ENCODE measurements at regions not wholly inside any gene's neighbourhood (a gene's known extent, or its start where the extent isn't known, plus 50 kb on each side); places are given as distances from the start of the nearest gene placed in this dataset.

DNA sequence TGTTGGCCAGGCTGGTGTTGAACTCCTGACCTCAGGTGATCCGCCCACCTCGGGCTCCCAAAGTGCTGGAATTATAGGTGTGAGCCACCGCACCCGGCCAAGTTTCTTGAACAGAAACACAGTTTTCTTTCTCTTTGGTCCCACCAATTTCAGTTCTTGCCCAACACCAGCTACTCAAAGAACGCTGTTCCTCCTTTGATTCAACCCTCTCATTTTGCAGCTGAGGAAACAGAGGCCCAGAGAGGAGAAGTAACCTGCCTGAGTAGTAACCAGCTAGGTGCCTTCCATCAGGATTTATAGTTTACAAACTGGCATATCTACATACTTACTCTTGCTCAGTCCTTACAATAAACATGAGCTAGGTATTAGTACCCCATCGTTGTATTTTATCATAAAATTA lies 119.9 kb downstream of the SYF2 start:
- Histone ChIP-seq H3K4me3 (ENCODE audit: low read depth, low read length) (no peak overlapping the region), H3K9ac (ENCODE audit: low read depth, low read length) (no peak overlapping the region)

DNA sequence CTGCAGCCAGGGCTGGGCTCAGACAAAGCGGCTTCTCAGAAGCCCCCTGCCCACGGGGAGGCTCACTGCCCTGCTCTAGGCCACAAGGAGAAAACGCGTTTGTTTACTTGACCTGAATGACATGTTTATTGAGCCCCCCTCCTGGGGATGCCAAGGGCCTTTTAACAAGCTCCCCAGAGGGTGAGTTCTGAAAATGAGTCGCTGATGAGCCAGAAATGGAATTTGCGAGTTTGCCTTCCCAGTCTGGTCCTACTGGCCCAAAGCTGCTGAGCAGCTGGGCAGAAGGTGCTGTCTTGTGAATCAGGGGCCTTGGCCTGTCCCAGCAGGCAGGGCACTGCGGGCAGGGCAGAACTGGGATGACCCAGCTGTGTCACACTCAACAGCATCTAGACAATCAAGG lies 120.6 kb downstream of the SYF2 start:
- no peaks in the 10 kb centered on the region for H3K27me3 ChIP-seq (ENCODE audit: control insufficient read depth, insufficient read depth, low read length)

More for the DNA sequence above, 119.9 kb downstream of the SYF2 start:
- Histone ChIP-seq H3K36me3 (ENCODE audit: control insufficient read depth, insufficient read depth, low read length) (no peaks in the 10 kb centered on the region), H3K27me3 (ENCODE audit: control insufficient read depth, insufficient read depth, low read length) (no peaks in the 10 kb centered on the region), H3K9me3 (ENCODE audit: control insufficient read depth, insufficient read depth, low read length) (no peaks in the 10 kb centered on the region), H3K4me1 (ENCODE audit: control insufficient read depth, insufficient read depth, low read length) (no peaks in the 10 kb centered on the region)

DNA sequence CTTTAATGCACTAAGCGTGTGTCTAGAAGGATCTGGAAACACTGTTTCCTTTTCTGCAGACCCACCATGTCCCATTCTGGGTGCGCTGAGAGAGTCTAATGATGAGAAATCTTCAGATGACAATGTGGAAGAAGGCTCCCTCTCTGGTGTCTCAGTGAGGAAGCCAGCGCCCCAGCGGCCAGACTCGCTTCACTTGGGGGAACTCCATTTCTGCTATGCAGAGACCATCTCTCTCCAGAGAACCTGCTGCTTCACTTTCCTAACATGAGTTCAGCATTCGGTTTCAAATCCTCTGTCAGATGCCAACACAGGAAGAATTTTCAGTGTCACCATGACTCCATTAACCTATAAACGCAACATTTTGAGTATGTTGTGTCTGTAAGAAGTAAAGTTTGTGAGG lies 121.8 kb downstream of the SYF2 start:
- Histone ChIP-seq H3K36me3 (ENCODE audit: control insufficient read depth, insufficient read depth, low read length) (no peaks in the 10 kb centered on the region), H3K27me3 (ENCODE audit: control insufficient read depth, insufficient read depth, low read length) (no peaks in the 10 kb centered on the region), H3K9ac (ENCODE audit: low read depth, low read length) (no peak overlapping the region), H3K9me3 (ENCODE audit: control insufficient read depth, insufficient read depth, low read length) (no peaks in the 10 kb centered on the region), H3K4me1 (ENCODE audit: control insufficient read depth, insufficient read depth, low read length) (no peaks in the 10 kb centered on the region), H3K4me3 (ENCODE audit: low read depth, low read length) (no peak overlapping the region)

More for the DNA sequence above, 120.6 kb downstream of the SYF2 start:
- no peaks in the 10 kb centered on the region for H3K9me3 ChIP-seq (ENCODE audit: control insufficient read depth, insufficient read depth, low read length)
- H3K36me3 ChIP-seq (ENCODE audit: control insufficient read depth, insufficient read depth, low read length): no peaks in the 10 kb centered on the region
- H3K4me1 ChIP-seq (ENCODE audit: control insufficient read depth, insufficient read depth, low read length): no peaks in the 10 kb centered on the region
- no peak overlapping the region for H3K9ac ChIP-seq (ENCODE audit: low read depth, low read length)
- no peak overlapping the region for H3K4me3 ChIP-seq (ENCODE audit: low read depth, low read length)

DNA sequence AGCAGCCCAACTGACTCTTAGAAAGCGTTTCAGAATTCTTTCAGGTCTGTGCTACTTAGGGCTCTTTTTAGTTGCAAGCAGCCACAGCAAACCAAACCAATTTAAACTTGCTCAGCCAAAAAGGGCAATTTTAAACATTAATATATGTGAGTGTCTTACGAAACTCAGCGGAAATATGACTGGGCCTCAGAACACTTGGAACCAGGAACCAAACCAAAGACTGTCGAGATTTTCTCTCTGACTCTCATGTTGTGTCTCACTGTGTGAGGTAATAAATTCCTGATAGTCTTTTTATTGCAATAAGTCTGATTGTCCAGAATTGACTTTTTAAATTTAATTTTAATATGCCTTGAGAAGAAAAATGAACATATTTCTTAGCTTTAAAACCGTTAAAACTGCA lies 122.3 kb downstream of the SYF2 start:
- H3K4me3 ChIP-seq (ENCODE audit: low read depth, low read length): no peak overlapping the region
- no peaks in the 10 kb centered on the region for H3K36me3 ChIP-seq (ENCODE audit: control insufficient read depth, insufficient read depth, low read length)
- H3K27me3 ChIP-seq (ENCODE audit: control insufficient read depth, insufficient read depth, low read length): no peaks in the 10 kb centered on the region
- no peaks in the 10 kb centered on the region for H3K9me3 ChIP-seq (ENCODE audit: control insufficient read depth, insufficient read depth, low read length)
- H3K9ac ChIP-seq (ENCODE audit: low read depth, low read length): no peak overlapping the region
- H3K4me1 ChIP-seq (ENCODE audit: control insufficient read depth, insufficient read depth, low read length): no peaks in the 10 kb centered on the region

DNA sequence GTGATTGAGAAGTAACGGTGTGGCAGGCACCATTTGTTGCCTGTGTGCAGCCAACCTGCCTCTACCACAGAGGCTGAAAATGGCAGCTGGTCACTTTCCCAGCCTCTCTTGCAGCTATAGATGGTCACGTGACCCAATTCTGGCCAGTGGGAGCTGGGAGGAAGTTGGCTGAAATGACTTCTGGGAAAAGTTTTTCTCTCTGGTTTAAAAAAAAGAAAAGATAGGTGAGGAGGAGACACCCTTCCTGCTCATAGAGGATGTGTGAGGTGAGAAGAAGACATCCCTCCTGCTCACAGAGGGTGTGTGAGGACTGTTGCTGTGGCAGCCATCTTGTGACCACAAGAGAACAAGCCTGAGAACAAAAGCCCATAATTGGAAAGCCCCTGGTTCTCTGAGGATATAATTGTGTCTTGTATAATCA lies 122.8 kb downstream of the SYF2 start:
- H3K36me3 ChIP-seq (ENCODE audit: control insufficient read depth, insufficient read depth, low read length): no peaks in the 10 kb centered on the region
- no peak overlapping the region for H3K9ac ChIP-seq (ENCODE audit: low read depth, low read length)
- no peaks in the 10 kb centered on the region for H3K9me3 ChIP-seq (ENCODE audit: control insufficient read depth, insufficient read depth, low read length)
- H3K4me1 ChIP-seq (ENCODE audit: control insufficient read depth, insufficient read depth, low read length): no peaks in the 10 kb centered on the region
- H3K4me3 ChIP-seq (ENCODE audit: low read depth, low read length): no peak overlapping the region
- H3K27me3 ChIP-seq (ENCODE audit: control insufficient read depth, insufficient read depth, low read length): no peaks in the 10 kb centered on the region

DNA sequence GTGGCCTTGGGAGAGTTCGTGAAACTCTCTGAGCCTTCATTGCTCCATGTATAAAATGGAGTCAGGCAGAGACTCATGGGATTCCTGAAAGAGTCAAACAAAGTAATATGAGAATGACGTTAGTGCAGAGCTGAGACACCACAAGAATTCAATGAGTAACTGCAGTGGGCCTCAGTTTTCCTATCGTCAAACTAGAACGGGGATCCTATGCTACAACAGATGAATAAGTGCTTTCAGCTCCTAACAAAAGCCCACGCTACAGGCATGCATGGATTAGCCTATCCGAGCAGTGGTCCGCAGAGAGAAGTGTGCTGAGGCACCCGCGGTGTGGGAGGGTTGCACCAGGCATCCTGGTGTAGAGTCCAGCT lies 124.7 kb downstream of the SYF2 start:
- H3K36me3 ChIP-seq (ENCODE audit: control insufficient read depth, insufficient read depth, low read length): no peaks in the 10 kb centered on the region
- no peak overlapping the region for H3K4me3 ChIP-seq (ENCODE audit: low read depth, low read length)
- H3K9ac ChIP-seq (ENCODE audit: low read depth, low read length): no peak overlapping the region
- H3K9me3 ChIP-seq (ENCODE audit: control insufficient read depth, insufficient read depth, low read length): no peaks in the 10 kb centered on the region
- H3K27me3 ChIP-seq (ENCODE audit: control insufficient read depth, insufficient read depth, low read length): no peaks in the 10 kb centered on the region
- no peaks in the 10 kb centered on the region for H3K4me1 ChIP-seq (ENCODE audit: control insufficient read depth, insufficient read depth, low read length)

DNA sequence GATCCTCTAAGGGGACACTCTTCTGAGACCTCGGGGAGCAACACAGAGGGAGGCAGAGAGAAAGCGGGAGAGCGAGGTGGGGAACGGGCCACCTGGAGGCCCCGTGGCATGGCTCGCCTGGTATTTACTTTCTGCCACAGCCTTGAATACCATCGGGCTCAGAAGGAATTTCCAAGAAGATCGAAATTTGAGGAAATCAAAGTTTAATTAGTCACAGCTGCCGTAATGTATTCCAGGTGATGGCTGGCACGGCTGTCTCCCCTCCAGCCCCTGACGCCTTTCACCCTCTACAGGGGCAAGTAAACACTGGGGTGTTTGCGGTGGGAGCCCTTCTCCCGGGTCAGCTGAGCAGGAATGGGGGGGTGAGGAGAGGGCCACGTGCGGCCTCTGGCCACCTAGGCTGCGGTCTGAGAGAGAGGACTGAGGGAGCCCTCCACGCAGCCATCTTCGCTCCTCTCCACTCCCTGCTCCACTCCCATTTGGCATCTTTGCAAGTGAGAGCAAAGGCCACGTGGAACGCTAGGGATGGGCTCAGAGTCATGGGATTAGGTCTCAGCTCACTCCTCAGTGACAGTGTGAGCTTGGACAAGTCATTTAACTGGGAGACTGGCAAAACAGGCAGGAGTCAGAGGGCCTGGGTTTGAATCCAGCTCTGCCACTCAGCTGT lies 125.2 kb downstream of the SYF2 start:
- no peak overlapping the region for H3K4me3 ChIP-seq (ENCODE audit: low read depth, low read length)
- no peaks in the 10 kb centered on the region for H3K36me3 ChIP-seq (ENCODE audit: control insufficient read depth, insufficient read depth, low read length)
- no peaks in the 10 kb centered on the region for H3K4me1 ChIP-seq (ENCODE audit: control insufficient read depth, insufficient read depth, low read length)
- H3K9ac ChIP-seq (ENCODE audit: low read depth, low read length): no peak overlapping the region
- H3K9me3 ChIP-seq (ENCODE audit: control insufficient read depth, insufficient read depth, low read length): no peaks in the 10 kb centered on the region
- no peaks in the 10 kb centered on the region for H3K27me3 ChIP-seq (ENCODE audit: control insufficient read depth, insufficient read depth, low read length)

DNA sequence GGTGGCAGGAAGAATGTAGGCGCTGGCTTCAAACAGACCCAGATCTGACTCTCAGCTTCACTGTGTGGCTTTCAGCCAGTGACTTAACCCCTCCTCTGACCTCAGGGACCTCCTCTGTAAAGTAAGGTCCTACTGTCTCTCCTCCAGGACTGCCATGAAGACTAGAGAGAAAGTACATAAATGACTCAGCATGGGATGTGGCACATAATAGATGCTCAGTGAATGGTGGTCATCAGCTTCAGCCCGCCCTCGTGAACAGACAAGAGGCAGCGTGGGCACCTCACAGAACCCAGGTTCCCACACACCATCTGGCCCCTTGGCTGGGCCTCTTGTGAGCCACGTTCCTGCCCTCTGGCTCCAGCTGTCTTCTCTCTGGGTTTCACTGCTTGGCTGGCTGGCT lies 126.0 kb downstream of the SYF2 start:
- H3K4me1 ChIP-seq (ENCODE audit: control insufficient read depth, insufficient read depth, low read length): no peaks in the 10 kb centered on the region

DNA sequence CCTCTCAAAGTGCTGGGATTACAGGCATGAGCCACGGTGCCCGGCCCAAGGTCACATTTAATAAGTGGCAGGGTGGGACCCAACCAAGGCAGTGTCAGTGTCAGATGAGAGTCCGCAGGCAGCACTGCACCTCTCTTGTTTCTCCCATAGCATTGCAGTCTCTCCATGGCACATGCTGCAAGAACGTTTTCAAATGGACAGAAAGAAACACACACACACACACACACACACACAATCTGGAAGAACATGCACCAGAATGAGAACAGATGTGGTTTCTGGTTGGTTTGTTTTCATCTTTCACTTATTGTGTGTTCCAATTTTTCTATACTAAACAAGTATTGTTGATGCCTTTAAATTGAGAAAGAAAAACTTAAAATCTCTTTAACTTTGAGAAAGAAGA lies 126.5 kb downstream of the SYF2 start:
- no peak overlapping the region for H3K9ac ChIP-seq (ENCODE audit: low read depth, low read length)
- no peaks in the 10 kb centered on the region for H3K9me3 ChIP-seq (ENCODE audit: control insufficient read depth, insufficient read depth, low read length)
- H3K4me3 ChIP-seq (ENCODE audit: low read depth, low read length): no peak overlapping the region
- H3K27me3 ChIP-seq (ENCODE audit: control insufficient read depth, insufficient read depth, low read length): no peaks in the 10 kb centered on the region
- H3K4me1 ChIP-seq (ENCODE audit: control insufficient read depth, insufficient read depth, low read length): no peaks in the 10 kb centered on the region
- no peaks in the 10 kb centered on the region for H3K36me3 ChIP-seq (ENCODE audit: control insufficient read depth, insufficient read depth, low read length)

More for the DNA sequence above, 126.0 kb downstream of the SYF2 start:
- Histone ChIP-seq H3K36me3 (ENCODE audit: control insufficient read depth, insufficient read depth, low read length) (no peaks in the 10 kb centered on the region), H3K27me3 (ENCODE audit: control insufficient read depth, insufficient read depth, low read length) (no peaks in the 10 kb centered on the region), H3K4me3 (ENCODE audit: low read depth, low read length) (no peak overlapping the region), H3K9me3 (ENCODE audit: control insufficient read depth, insufficient read depth, low read length) (no peaks in the 10 kb centered on the region), H3K9ac (ENCODE audit: low read depth, low read length) (no peak overlapping the region)

DNA sequence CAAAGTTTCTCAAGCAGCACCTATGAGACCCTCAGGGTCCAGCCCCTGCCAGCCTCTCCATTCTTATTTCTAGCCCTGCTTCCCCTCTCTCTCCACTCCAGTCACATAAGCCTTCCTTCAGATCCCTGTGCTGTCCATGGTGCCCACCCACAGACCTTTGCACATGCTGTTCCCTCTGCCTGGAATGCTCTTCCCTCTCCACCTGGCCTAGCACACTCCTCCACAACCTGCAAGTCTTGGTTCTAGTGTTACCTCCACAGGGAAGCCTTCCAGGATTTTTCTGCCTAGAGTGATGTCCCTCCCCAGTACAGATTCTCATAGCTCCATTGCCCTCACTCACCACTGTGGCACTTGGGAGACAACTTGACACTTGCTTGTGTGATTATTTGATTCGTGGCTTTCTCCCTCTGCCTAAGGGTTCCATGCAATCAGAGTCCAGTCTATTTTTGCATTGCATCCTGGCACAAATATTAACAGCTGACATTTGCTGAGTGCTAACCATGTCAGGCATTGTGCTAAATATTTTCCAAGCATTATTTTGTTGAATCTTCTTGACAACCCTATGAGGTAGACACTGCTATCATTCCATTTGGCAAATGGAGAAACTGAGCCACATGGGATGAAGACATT lies 127.3 kb downstream of the SYF2 start:
- Histone ChIP-seq H3K36me3 (ENCODE audit: control insufficient read depth, insufficient read depth, low read length) (no peaks in the 10 kb centered on the region), H3K4me3 (ENCODE audit: low read depth, low read length) (no peak overlapping the region), H3K9me3 (ENCODE audit: control insufficient read depth, insufficient read depth, low read length) (no peaks in the 10 kb centered on the region), H3K4me1 (ENCODE audit: control insufficient read depth, insufficient read depth, low read length) (no peaks in the 10 kb centered on the region), H3K9ac (ENCODE audit: low read depth, low read length) (no peak overlapping the region), H3K27me3 (ENCODE audit: control insufficient read depth, insufficient read depth, low read length) (no peaks in the 10 kb centered on the region)

DNA sequence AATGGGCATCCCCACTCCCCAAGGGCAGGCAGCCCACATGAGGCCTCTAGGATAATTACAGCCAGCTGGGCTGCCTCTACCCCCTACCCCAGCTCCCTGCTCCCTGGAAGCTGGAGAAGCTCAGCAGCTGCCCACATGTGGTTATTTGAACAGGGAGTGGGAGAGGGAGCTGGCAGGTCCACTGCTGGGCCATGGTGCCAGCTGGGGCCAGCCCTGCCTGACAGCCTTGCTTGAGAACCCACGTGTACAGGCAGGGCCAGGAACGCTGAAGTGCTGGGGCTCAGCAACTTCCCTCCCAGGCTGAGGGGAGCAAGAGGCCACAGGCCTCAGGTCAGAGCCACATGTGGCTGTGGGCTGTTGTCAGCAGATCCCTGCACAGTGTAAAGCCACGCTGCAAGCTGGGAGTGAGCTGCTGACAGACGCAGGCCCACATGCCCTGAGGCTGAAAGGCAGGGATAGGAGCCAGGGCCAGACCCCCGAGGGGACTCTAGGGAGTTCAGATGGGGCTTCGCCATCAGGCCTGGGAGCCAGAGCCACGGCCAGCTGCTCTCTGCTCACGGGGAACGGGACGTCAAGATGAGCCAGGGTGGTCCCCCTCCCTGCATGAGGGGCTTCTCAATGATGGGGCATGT lies 129.0 kb downstream of the SYF2 start:
- H3K9ac ChIP-seq (ENCODE audit: low read depth, low read length): no peak overlapping the region
- no peak overlapping the region for H3K4me3 ChIP-seq (ENCODE audit: low read depth, low read length)
- H3K4me1 ChIP-seq (ENCODE audit: control insufficient read depth, insufficient read depth, low read length): no peaks in the 10 kb centered on the region
- no peaks in the 10 kb centered on the region for H3K27me3 ChIP-seq (ENCODE audit: control insufficient read depth, insufficient read depth, low read length)
- H3K9me3 ChIP-seq (ENCODE audit: control insufficient read depth, insufficient read depth, low read length): no peaks in the 10 kb centered on the region
- no peaks in the 10 kb centered on the region for H3K36me3 ChIP-seq (ENCODE audit: control insufficient read depth, insufficient read depth, low read length)
